T-cell (primary cell): ENCODE measurements at regions not wholly inside any gene's neighbourhood (a gene's known extent, or its start where the extent isn't known, plus 50 kb on each side); places are given as distances from the start of the nearest gene placed in this dataset.

ENCODE experiments used
- ATAC-seq, 4 experiments: fragments of 200-7000 bp in 3 of 4; fragments of 150-1000 bp in 1 of 4; cut with Tn5 transposase; replicated peaks in 1 of 4; 1 replicate in 3 of 4; 2 replicates in 1 of 4; pipeline ENCODE4 v1.10.0; 2021; ENCODE audit warnings: moderate library complexity in 3 of 4, mild to moderate bottlenecking in 2 of 4, moderate number of reproducible peaks in 1 of 4
- CTCF ChIA-PET, 2 donors: fragments of 300-600 bp; sonication (Branson Sonifier 250); formaldehyde crosslinking; loops; one replicate each; lab custom pipeline; 2022; ENCODE audit warnings: antibody characterized with exemption in 2 of 2; lab: Charles Lee
- POLR2A ChIA-PET, 2 donors: fragments of 300-600 bp; sonication (Branson Sonifier 250); formaldehyde crosslinking; loops; one replicate each; lab custom pipeline; 2022; ENCODE audit warnings: antibody characterized with exemption in 2 of 2; lab: Charles Lee
- DNase-seq, 35 experiments: peaks; one replicate each; pipeline versions ENCODE4 v3.0.0 to v3.0.0-alpha.2; 2013 to 2023
- H3K27ac ChIP-seq: one replicate; pipeline ENCODE4 v1.5.1; 2013; ENCODE audit warnings: low read length
- H3K27me3 ChIP-seq, 2 experiments: replicated peaks in 1 of 2; 1 replicate in 1 of 2; 2 replicates in 1 of 2; pipeline versions ENCODE4 v1.6.1 to v1.7.0; 2013; ENCODE audit warnings: low read length in 1 of 2, mixed read lengths in 1 of 2; ENCODE audit not compliant: control insufficient read depth in 2 of 2, insufficient read depth in 2 of 2; ENCODE audit errors: extremely low read depth in 1 of 2
- H3K36me3 ChIP-seq, 2 donors: 1 replicate in 1 of 2; 2 replicates in 1 of 2; pipeline versions ENCODE4 v1.6.1 to v1.7.0; 2013; ENCODE audit warnings: low read length in 1 of 2; ENCODE audit not compliant: control insufficient read depth in 2 of 2, insufficient read depth in 1 of 2; ENCODE audit errors: extremely low read depth in 1 of 2
- H3K4me1 ChIP-seq, 2 experiments: 1 replicate in 1 of 2; 2 replicates in 1 of 2; pipeline versions ENCODE4 v1.6.1 to v1.7.0; 2013; ENCODE audit warnings: low read length in 2 of 2, mixed read lengths in 1 of 2; ENCODE audit not compliant: insufficient read depth in 2 of 2, control insufficient read depth in 1 of 2; ENCODE audit errors: extremely low read depth in 1 of 2
- H3K4me3 ChIP-seq, 2 donors: 1 replicate in 1 of 2; 2 replicates in 1 of 2; pipeline versions ENCODE4 v1.5.1 to v1.7.0; 2013; ENCODE audit warnings: mild to moderate bottlenecking in 2 of 2, low read length in 1 of 2, moderate library complexity in 1 of 2; ENCODE audit not compliant: control insufficient read depth in 1 of 2; ENCODE audit errors: extremely low read depth in 1 of 2
- H3K9me3 ChIP-seq: 2 replicates; pipeline ENCODE4 v1.7.0; 2013
- H3K27ac Mint-ChIP-seq, 2 donors: one replicate each; pipeline ENCODE4 v1.8.0; 2020 to 2021; ENCODE audit warnings: mild to moderate bottlenecking in 2 of 2, mixed read lengths in 2 of 2
- H3K27me3 Mint-ChIP-seq, 2 donors: one replicate each; pipeline ENCODE4 v1.8.0; 2021 to 2022; ENCODE audit warnings: mixed read lengths in 2 of 2
- H3K36me3 Mint-ChIP-seq: one replicate; pipeline ENCODE4 v1.8.0; 2021; ENCODE audit warnings: mixed read lengths
- H3K4me1 Mint-ChIP-seq, 3 donors: one replicate each; pipeline ENCODE4 v1.8.0; 2020 to 2022; ENCODE audit warnings: mixed read lengths in 3 of 3, mild to moderate bottlenecking in 1 of 3
- H3K4me3 Mint-ChIP-seq, 3 donors: one replicate each; pipeline ENCODE4 v1.8.0; 2020 to 2022; ENCODE audit warnings: mild to moderate bottlenecking in 3 of 3, mixed read lengths in 3 of 3, moderate library complexity in 3 of 3
- H3K9me3 Mint-ChIP-seq, 3 donors: one replicate each; pipeline ENCODE4 v1.8.0; 2020 to 2022; ENCODE audit warnings: mixed read lengths in 3 of 3
- WGBS: methylation state at CpG from one replicate; pipeline ENCODE4 v1.1.5; 2013; ENCODE audit warnings: missing lambda C conversion rate; ENCODE audit not compliant: insufficient coverage; 5-methylcytosine and 5-hydroxymethylcytosine counted together

GRCh38 chr14:96626916-96627315, 124.7 kb downstream of the PAPOLA start:
- H3K4me1 Mint-ChIP-seq: no peaks in the 10 kb centered on the region
- Histone ChIP-seq H3K36me3 (no peaks in the 10 kb centered on the region), H3K4me3 (no peak overlapping the region), H3K27ac (no peak overlapping the region), H3K27me3 (peaks cover 0 to 62% of the 10 kb centered on the region in 2 experiments), H3K9me3 (no peaks in the 10 kb centered on the region), H3K4me1 (no peaks in the 10 kb centered on the region)
- H3K9me3 Mint-ChIP-seq: no peaks in the 10 kb centered on the region
- peaks cover 17 to 25% of the 10 kb centered on the region in 2 donors for H3K27me3 Mint-ChIP-seq
- H3K4me3 Mint-ChIP-seq: no peak overlapping the region
- ATAC-seq (no peak), DNase-seq (peak in 1 of 35 experiments; percentile 5)
- CTCF ChIA-PET: no interaction called here
- no peaks in the 10 kb centered on the region for H3K36me3 Mint-ChIP-seq
- 50% methylated on average over 10 of the region's 14 CpGs for WGBS
- no peak overlapping the region for H3K27ac Mint-ChIP-seq
- POLR2A ChIA-PET: no interaction called here

- Histone ChIP-seq H3K27me3 (peaks cover 0 to 59% of the 10 kb centered on the region in 2 experiments), H3K36me3 (no peaks in the 10 kb centered on the region), H3K27ac (no peak overlapping the region), H3K4me3 (no peak overlapping the region), H3K9me3 (no peaks in the 10 kb centered on the region), H3K4me1 (no peaks in the 10 kb centered on the region)
- CTCF ChIA-PET: no interaction called here
- ATAC-seq: no peak
- H3K36me3 Mint-ChIP-seq: no peaks in the 10 kb centered on the region
- POLR2A ChIA-PET: no interaction called here
- no peaks in the 10 kb centered on the region for H3K9me3 Mint-ChIP-seq
- no peak overlapping the region for H3K27ac Mint-ChIP-seq
- peaks cover 17 to 25% of the 10 kb centered on the region in 2 donors for H3K27me3 Mint-ChIP-seq
- H3K4me3 Mint-ChIP-seq: no peak overlapping the region
- WGBS: 51% methylated on average over 3 of the region's 4 CpGs
- no peak for DNase-seq
- no peaks in the 10 kb centered on the region for H3K4me1 Mint-ChIP-seq
These were observed 125.2 kb downstream of the PAPOLA start for GRCh38 chr14:96627386-96627785.

GRCh38 chr14:96627811-96628775, 125.9 kb downstream of the PAPOLA start:
- no peak overlapping the region for H3K4me3 ChIP-seq
- Mint-ChIP-seq H3K4me1 (no peaks in the 10 kb centered on the region), H3K9me3 (no peaks in the 10 kb centered on the region), H3K4me3 (no peak overlapping the region), H3K27ac (no peak overlapping the region), H3K27me3 (peaks cover 13 to 24% of the 10 kb centered on the region in 2 donors), H3K36me3 (no peaks in the 10 kb centered on the region)
- ChIA-PET CTCF (no interaction called here), POLR2A (no interaction called here)
- WGBS: 98% methylated on average over 7 of the region's 10 CpGs
- no peaks in the 10 kb centered on the region for H3K36me3 ChIP-seq
- no peak for ATAC-seq
- no peak for DNase-seq
- no peaks in the 10 kb centered on the region for H3K9me3 ChIP-seq
- no peaks in the 10 kb centered on the region for H3K4me1 ChIP-seq
- H3K27me3 ChIP-seq: peaks cover 0 to 53% of the 10 kb centered on the region in 2 experiments
- no peak overlapping the region for H3K27ac ChIP-seq

- H3K4me1 Mint-ChIP-seq: no peaks in the 10 kb centered on the region
- no peak overlapping the region for H3K4me3 ChIP-seq
- peaks cover 0 to 46% of the 10 kb centered on the region in 2 experiments for H3K27me3 ChIP-seq
- no peak overlapping the region for H3K4me3 Mint-ChIP-seq
- H3K9me3 ChIP-seq: no peaks in the 10 kb centered on the region
- ATAC-seq: no peak
- WGBS: 84% methylated on average over 9 of the region's 9 CpGs
- H3K36me3 Mint-ChIP-seq: no peaks in the 10 kb centered on the region
- no peak overlapping the region for H3K27ac Mint-ChIP-seq
- no peak overlapping the region for H3K27ac ChIP-seq
- peaks cover 10 to 15% of the 10 kb centered on the region in 2 donors for H3K27me3 Mint-ChIP-seq
- ChIA-PET POLR2A (no interaction called here), CTCF (no interaction called here)
- H3K36me3 ChIP-seq: no peaks in the 10 kb centered on the region
- H3K4me1 ChIP-seq: no peaks in the 10 kb centered on the region
- H3K9me3 Mint-ChIP-seq: no peaks in the 10 kb centered on the region
- peak in 1 of 35 experiments; percentile 20 for DNase-seq
These were observed 126.9 kb downstream of the PAPOLA start for GRCh38 chr14:96629082-96629481.

GRCh38 chr14:96629558-96630222, 127.5 kb downstream of the PAPOLA start:
- no peaks in the 10 kb centered on the region for H3K36me3 ChIP-seq
- H3K27ac ChIP-seq: no peak overlapping the region
- H3K36me3 Mint-ChIP-seq: no peaks in the 10 kb centered on the region
- POLR2A ChIA-PET: no interaction called here
- no peaks in the 10 kb centered on the region for H3K4me1 ChIP-seq
- H3K9me3 ChIP-seq: no peaks in the 10 kb centered on the region
- no peak overlapping the region for H3K4me3 ChIP-seq
- ATAC-seq (no peak), DNase-seq (peak in 1 of 35 experiments; percentile 4)
- no peaks in the 10 kb centered on the region for H3K9me3 Mint-ChIP-seq
- H3K4me1 Mint-ChIP-seq: no peaks in the 10 kb centered on the region
- CTCF ChIA-PET: no interaction called here
- 50% methylated on average over 1 of the region's 4 CpGs for WGBS
- H3K27me3 ChIP-seq: peaks cover 0 to 40% of the 10 kb centered on the region in 2 experiments
- no peak overlapping the region for H3K27ac Mint-ChIP-seq
- peaks cover 5 to 11% of the 10 kb centered on the region in 2 donors for H3K27me3 Mint-ChIP-seq
- no peak overlapping the region for H3K4me3 Mint-ChIP-seq

GRCh38 chr14:96630281-96630680, 128.1 kb downstream of the PAPOLA start:
- ChIA-PET POLR2A (no interaction called here), CTCF (no interaction called here)
- H3K4me3 Mint-ChIP-seq: no peak overlapping the region
- peaks cover 5 to 11% of the 10 kb centered on the region in 2 donors for H3K27me3 Mint-ChIP-seq
- H3K27ac ChIP-seq: no peak overlapping the region
- H3K9me3 Mint-ChIP-seq: no peaks in the 10 kb centered on the region
- no peaks in the 10 kb centered on the region for H3K4me1 ChIP-seq
- no peaks in the 10 kb centered on the region for H3K4me1 Mint-ChIP-seq
- peaks cover 0 to 34% of the 10 kb centered on the region in 2 experiments for H3K27me3 ChIP-seq
- H3K36me3 Mint-ChIP-seq: no peaks in the 10 kb centered on the region
- no peaks in the 10 kb centered on the region for H3K36me3 ChIP-seq
- H3K4me3 ChIP-seq: no peak overlapping the region
- no peak for ATAC-seq
- WGBS: no CpG with 5 or more reads among the region's 6 CpGs
- H3K27ac Mint-ChIP-seq: no peak overlapping the region
- DNase-seq: no peak
- H3K9me3 ChIP-seq: no peaks in the 10 kb centered on the region
